ENCODE measurements at regions not wholly inside any gene's neighbourhood (a gene's known extent, or its start where the extent isn't known, plus 50 kb on each side); places are given as distances from the start of the nearest gene placed in this dataset.

DNA sequence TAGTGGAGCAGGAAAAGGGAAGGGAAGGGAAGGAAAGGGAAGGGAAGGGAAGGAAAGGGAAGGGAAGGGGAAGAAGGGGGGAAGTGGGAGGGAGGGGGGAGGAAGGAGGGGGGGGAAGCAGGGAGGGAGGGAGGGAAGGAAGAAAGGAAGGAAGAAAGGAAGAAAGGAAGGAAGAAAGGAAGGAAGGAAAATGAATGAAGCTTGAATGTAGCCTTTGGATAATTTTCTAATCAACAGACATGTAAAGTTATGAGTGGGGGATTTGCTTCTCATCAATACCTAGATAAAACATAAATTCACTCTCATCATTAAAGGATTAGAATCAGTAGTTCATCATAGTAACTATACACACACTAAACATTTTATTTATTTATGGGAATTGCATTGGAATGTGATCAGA lies 446.9 kb upstream of the FAM241A start:
- Mint-ChIP-seq H3K27ac (no peak overlapping the region), H3K4me3 (no peak overlapping the region), H3K36me3 (no peaks in the 10 kb centered on the region), H3K27me3 (ENCODE audit: low read depth) (peaks cover under 1% of the 10 kb centered on the region), H3K4me1 (peaks cover 26% of the 10 kb centered on the region), H3K9me3 (no peaks in the 10 kb centered on the region)
- TF ChIP-seq CTCF (IDR thresholded peaks at IDR 0.05; ENCODE audit: unreplicated experiment), result no peak
- no peak for DNase-seq (ENCODE audit: low spot score in 2 of 2, unreplicated experiment in 2 of 2)

DNA sequence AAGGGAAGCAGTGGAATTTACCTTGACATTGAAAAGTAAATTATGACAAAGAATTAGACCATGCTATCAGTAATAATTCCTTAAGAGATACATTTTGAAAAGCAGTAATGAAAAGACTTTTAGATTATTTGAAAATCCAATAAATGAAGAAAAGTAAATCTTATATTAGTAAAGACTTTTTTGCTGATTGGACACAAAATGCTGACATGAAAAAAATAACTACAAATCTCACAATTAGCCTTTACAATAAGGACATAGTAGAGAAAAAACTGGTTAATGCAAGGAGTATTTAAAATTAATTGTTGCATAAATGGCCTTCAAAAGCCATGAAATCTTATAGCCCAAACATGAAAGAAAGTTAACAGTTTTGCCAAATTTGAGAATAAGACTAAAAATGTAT lies 446.1 kb upstream of the FAM241A start:
- DNase-seq (ENCODE audit: low spot score in 2 of 2, unreplicated experiment in 2 of 2), result no peak
- Mint-ChIP-seq H3K27ac (no peak overlapping the region), H3K4me1 (peaks cover 20% of the 10 kb centered on the region), H3K27me3 (ENCODE audit: low read depth) (peaks cover 3% of the 10 kb centered on the region), H3K36me3 (no peaks in the 10 kb centered on the region), H3K9me3 (no peaks in the 10 kb centered on the region), H3K4me3 (no peak overlapping the region)
- no peak for TF ChIP-seq CTCF (IDR thresholded peaks at IDR 0.05; ENCODE audit: unreplicated experiment)

GRCh38 chr4:111701102-111701501 lies 444.2 kb upstream of the FAM241A start:
- Mint-ChIP-seq H3K9me3 (no peaks in the 10 kb centered on the region), H3K27me3 (ENCODE audit: low read depth) (peaks cover 3% of the 10 kb centered on the region), H3K27ac (no peak overlapping the region), H3K4me1 (peaks cover 13% of the 10 kb centered on the region), H3K4me3 (no peak overlapping the region), H3K36me3 (no peaks in the 10 kb centered on the region)
- no peak for TF ChIP-seq CTCF (IDR thresholded peaks at IDR 0.05; ENCODE audit: unreplicated experiment)
- no peak for DNase-seq (ENCODE audit: low spot score in 2 of 2, unreplicated experiment in 2 of 2)

GRCh38 chr4:111707491-111707890 lies 437.8 kb upstream of the FAM241A start:
- no peak for TF ChIP-seq CTCF (IDR thresholded peaks at IDR 0.05; ENCODE audit: unreplicated experiment)
- Mint-ChIP-seq H3K4me3 (no peak overlapping the region), H3K27me3 (ENCODE audit: low read depth) (peaks cover 12% of the 10 kb centered on the region), H3K36me3 (no peaks in the 10 kb centered on the region), H3K9me3 (no peaks in the 10 kb centered on the region), H3K4me1 (peaks cover 4% of the 10 kb centered on the region), H3K27ac (no peak overlapping the region)
- DNase-seq (ENCODE audit: low spot score in 2 of 2, unreplicated experiment in 2 of 2), result no peak

GRCh38 chr4:111712093-111712677 lies 433.1 kb upstream of the FAM241A start:
- peaks cover 6% of the 10 kb centered on the region for H3K4me1 Mint-ChIP-seq
- no peaks in the 10 kb centered on the region for H3K36me3 Mint-ChIP-seq
- no peaks in the 10 kb centered on the region for H3K9me3 Mint-ChIP-seq
- no peak overlapping the region for H3K27ac Mint-ChIP-seq
- peaks cover 14% of the 10 kb centered on the region for H3K27me3 Mint-ChIP-seq (ENCODE audit: low read depth)
- no peak for TF ChIP-seq CTCF (IDR thresholded peaks at IDR 0.05; ENCODE audit: unreplicated experiment)
- no peak overlapping the region for H3K4me3 Mint-ChIP-seq
- DNase-seq (ENCODE audit: low spot score in 2 of 2, unreplicated experiment in 2 of 2), result no peak

DNA sequence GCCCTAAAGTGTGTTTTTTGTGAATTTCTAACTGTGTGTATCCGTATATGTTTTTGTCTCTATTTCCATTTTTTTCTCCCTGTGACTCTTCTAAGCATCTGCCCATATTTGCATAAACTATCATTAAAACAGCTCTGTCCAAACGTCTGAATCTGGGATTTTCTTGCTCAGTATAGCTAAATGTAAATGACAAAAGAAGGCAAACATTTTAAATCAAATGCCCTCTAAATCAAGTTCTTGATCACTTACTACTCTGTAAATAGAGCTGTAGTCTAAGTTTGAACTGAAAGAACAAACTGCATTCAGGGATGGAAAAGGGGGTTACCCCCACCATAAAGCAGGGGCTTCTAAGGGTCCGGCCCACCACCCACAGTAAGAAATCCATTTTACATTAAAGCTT lies 432.0 kb upstream of the FAM241A start:
- H3K4me1 Mint-ChIP-seq, result peaks cover 10% of the 10 kb centered on the region
- H3K36me3 Mint-ChIP-seq, result no peaks in the 10 kb centered on the region
- TF ChIP-seq CTCF (IDR thresholded peaks at IDR 0.05; ENCODE audit: unreplicated experiment), result no peak
- H3K9me3 Mint-ChIP-seq, result no peaks in the 10 kb centered on the region
- H3K4me3 Mint-ChIP-seq, result no peak overlapping the region
- H3K27ac Mint-ChIP-seq, result no peak overlapping the region
- H3K27me3 Mint-ChIP-seq (ENCODE audit: low read depth), result peaks cover 14% of the 10 kb centered on the region
- no peak for DNase-seq (ENCODE audit: low spot score in 2 of 2, unreplicated experiment in 2 of 2)
